Vagina (tissue), 2 donors: ENCODE measurements at regions not wholly inside any gene's neighbourhood (a gene's known extent, or its start where the extent isn't known, plus 50 kb on each side); places are given as distances from the start of the nearest gene placed in this dataset.

Experiments used
- POLR2A ChIP-seq, 2 donors: fragments of 450-650 bp; IDR thresholded peaks; one replicate each; pipeline ENCODE4 v1.6.1; 2017; ENCODE audit warnings: antibody characterized with exemption in 2 of 2, mild to moderate bottlenecking in 2 of 2, moderate library complexity in 2 of 2
- POLR2AphosphoS5 ChIP-seq, 2 donors: sonication (generic); formaldehyde crosslinking; IDR thresholded peaks; one replicate each; pipeline ENCODE4 v1.9.0; 2017; ENCODE audit warnings: antibody characterized with exemption in 2 of 2, mild to moderate bottlenecking in 2 of 2, low read depth in 1 of 2; ENCODE audit not compliant: insufficient read depth in 1 of 2
- TF ChIP-seq, protein P1 (sequence below), 3 experiments: fragments of 450-650 bp in 2 of 3; fragments of 200-600 bp in 1 of 3; sonication (generic) in 1 of 3; IDR thresholded peaks; one replicate each; pipeline ENCODE4 v1.5.1; 2017 to 2019; ENCODE audit warnings: antibody characterized with exemption in 3 of 3, mild to moderate bottlenecking in 2 of 3, moderate library complexity in 2 of 3

DNA sequence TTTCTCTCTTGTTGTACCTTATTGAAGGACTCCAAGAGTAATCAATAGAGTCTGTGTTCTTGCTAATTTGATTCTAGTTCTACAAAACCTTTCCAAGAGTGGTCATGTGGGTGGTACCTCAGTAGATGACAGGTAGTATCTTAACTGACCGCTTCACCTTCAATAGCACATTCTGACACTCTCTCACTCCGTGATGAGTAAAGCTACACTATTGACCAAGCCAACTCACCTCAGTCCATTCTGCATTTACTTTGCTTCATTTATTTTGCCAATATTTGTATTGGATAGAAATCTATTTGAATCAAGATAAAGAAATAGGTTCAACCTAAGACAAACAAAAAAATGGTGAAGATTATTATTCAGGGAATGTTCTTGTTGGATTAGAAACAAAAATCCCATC is 1869.6 kb upstream of the CELF4 start:
- TF ChIP-seq, protein P1, sequence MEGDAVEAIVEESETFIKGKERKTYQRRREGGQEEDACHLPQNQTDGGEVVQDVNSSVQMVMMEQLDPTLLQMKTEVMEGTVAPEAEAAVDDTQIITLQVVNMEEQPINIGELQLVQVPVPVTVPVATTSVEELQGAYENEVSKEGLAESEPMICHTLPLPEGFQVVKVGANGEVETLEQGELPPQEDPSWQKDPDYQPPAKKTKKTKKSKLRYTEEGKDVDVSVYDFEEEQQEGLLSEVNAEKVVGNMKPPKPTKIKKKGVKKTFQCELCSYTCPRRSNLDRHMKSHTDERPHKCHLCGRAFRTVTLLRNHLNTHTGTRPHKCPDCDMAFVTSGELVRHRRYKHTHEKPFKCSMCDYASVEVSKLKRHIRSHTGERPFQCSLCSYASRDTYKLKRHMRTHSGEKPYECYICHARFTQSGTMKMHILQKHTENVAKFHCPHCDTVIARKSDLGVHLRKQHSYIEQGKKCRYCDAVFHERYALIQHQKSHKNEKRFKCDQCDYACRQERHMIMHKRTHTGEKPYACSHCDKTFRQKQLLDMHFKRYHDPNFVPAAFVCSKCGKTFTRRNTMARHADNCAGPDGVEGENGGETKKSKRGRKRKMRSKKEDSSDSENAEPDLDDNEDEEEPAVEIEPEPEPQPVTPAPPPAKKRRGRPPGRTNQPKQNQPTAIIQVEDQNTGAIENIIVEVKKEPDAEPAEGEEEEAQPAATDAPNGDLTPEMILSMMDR (IDR thresholded peaks at IDR 0.05): no peak
- TF ChIP-seq POLR2AphosphoS5 (IDR thresholded peaks at IDR 0.05; ENCODE audit: insufficient read depth in 1 of 2, low read depth in 1 of 2) (no peak), POLR2A (IDR thresholded peaks at IDR 0.05) (no peak)
